CD14-positive monocyte (primary cell): ENCODE measurements at regions not wholly inside any gene's neighbourhood (a gene's known extent, or its start where the extent isn't known, plus 50 kb on each side); places are given as distances from the start of the nearest gene placed in this dataset.

Experiments
- DNase-seq, 3 donors: peaks; one replicate each; pipeline ENCODE4 v3.0.0-alpha.2; 2011 to 2022
- H2AFZ ChIP-seq: 2 replicates; pipeline ENCODE4 v1.6.0; 2012; ENCODE audit warnings: mild to moderate bottlenecking, low read depth, low read length, inconsistent platforms; ENCODE audit not compliant: insufficient read depth, poor library complexity, severe bottlenecking
- H3K27ac ChIP-seq, 2 donors: 1 replicate in 1 of 2; 2 replicates in 1 of 2; pipeline ENCODE4 v1.5.1; 2012 to 2013; ENCODE audit warnings: low read length in 2 of 2, control low read depth in 1 of 2, inconsistent platforms in 1 of 2, low read depth in 1 of 2, mild to moderate bottlenecking in 1 of 2
- H3K27me3 ChIP-seq, 2 donors: one replicate each; pipeline versions ENCODE4 v1.6.0 to v1.6.1; 2011 to 2013; ENCODE audit warnings: low read length in 2 of 2; ENCODE audit not compliant: control insufficient read depth in 2 of 2, insufficient read depth in 2 of 2
- H3K36me3 ChIP-seq, 2 donors: replicated peaks in 1 of 2; 1 replicate in 1 of 2; 2 replicates in 1 of 2; pipeline versions ENCODE4 v1.5.1 to v1.6.1; 2012 to 2013; ENCODE audit warnings: low read length in 2 of 2, control low read depth in 1 of 2, inconsistent platforms in 1 of 2, mild to moderate bottlenecking in 1 of 2; ENCODE audit not compliant: insufficient read depth in 2 of 2, control insufficient read depth in 1 of 2
- H3K4me1 ChIP-seq, 2 donors: 1 replicate in 1 of 2; 2 replicates in 1 of 2; pipeline versions ENCODE4 v1.5.1 to v1.6.1; 2012 to 2013; ENCODE audit warnings: low read length in 2 of 2, control low read depth in 1 of 2, inconsistent platforms in 1 of 2, mild to moderate bottlenecking in 1 of 2, moderate library complexity in 1 of 2; ENCODE audit not compliant: insufficient read depth in 2 of 2, control insufficient read depth in 1 of 2
- H3K4me2 ChIP-seq: replicated peaks from 2 replicates; pipeline ENCODE3; 2012; ENCODE audit warnings: low read length, moderate library complexity, mild to moderate bottlenecking; ENCODE audit not compliant: poor library complexity, severe bottlenecking; ENCODE audit errors: extremely low read depth
- H3K4me3 ChIP-seq, 3 experiments: fragments of 200-600 bp in 1 of 3; sonication (generic) in 1 of 3; replicated peaks in 1 of 3; 1 replicate in 2 of 3; 2 replicates in 1 of 3; pipeline ENCODE4 v1.5.1; 2011 to 2013; ENCODE audit warnings: low read length in 3 of 3, mild to moderate bottlenecking in 3 of 3, control low read depth in 2 of 3, low read depth in 2 of 3, inconsistent platforms in 1 of 3, moderate library complexity in 1 of 3
- H3K79me2 ChIP-seq: 2 replicates; pipeline ENCODE4 v1.6.0; 2012; ENCODE audit warnings: mild to moderate bottlenecking, control low read depth, inconsistent platforms, low read length, moderate library complexity; ENCODE audit not compliant: insufficient read depth
- H3K9ac ChIP-seq: 2 replicates; pipeline ENCODE4 v1.6.0; 2017; ENCODE audit warnings: low read length, mild to moderate bottlenecking; ENCODE audit not compliant: insufficient read depth, poor library complexity, severe bottlenecking
- H3K9me3 ChIP-seq, 2 donors: replicated peaks in 1 of 2; 1 replicate in 1 of 2; 2 replicates in 1 of 2; pipeline versions ENCODE4 v1.5.1 to v1.6.1; 2012 to 2013; ENCODE audit warnings: low read length in 2 of 2, control low read depth in 1 of 2; ENCODE audit not compliant: control insufficient read depth in 1 of 2, insufficient read depth in 1 of 2
- H4K20me1 ChIP-seq: 2 replicates; pipeline ENCODE4 v1.6.0; 2012; ENCODE audit warnings: mild to moderate bottlenecking, low read length, control low read depth, moderate library complexity; ENCODE audit not compliant: insufficient read depth
- H3K27ac Mint-ChIP-seq, 7 donors: one replicate each; pipeline ENCODE4 v1.8.0; 2020; ENCODE audit warnings: mild to moderate bottlenecking in 7 of 7, mixed read lengths in 7 of 7, moderate library complexity in 6 of 7, inconsistent platforms in 2 of 7
- H3K27me3 Mint-ChIP-seq, 3 donors: one replicate each; pipeline ENCODE4 v1.8.0; 2021 to 2022; ENCODE audit warnings: low read depth in 3 of 3, mild to moderate bottlenecking in 3 of 3, mixed read lengths in 3 of 3, moderate library complexity in 3 of 3, inconsistent platforms in 1 of 3
- H3K36me3 Mint-ChIP-seq, 2 donors: one replicate each; pipeline ENCODE4 v1.8.0; 2020; ENCODE audit warnings: mixed read lengths in 2 of 2, inconsistent platforms in 1 of 2, mild to moderate bottlenecking in 1 of 2
- H3K4me1 Mint-ChIP-seq: one replicate; pipeline ENCODE4 v1.8.0; 2020; ENCODE audit warnings: mild to moderate bottlenecking, mixed read lengths
- H3K4me3 Mint-ChIP-seq, 2 donors: one replicate each; pipeline ENCODE4 v1.8.0; 2020; ENCODE audit warnings: mild to moderate bottlenecking in 2 of 2, mixed read lengths in 2 of 2, moderate library complexity in 1 of 2
- H3K9me3 Mint-ChIP-seq, 7 donors: one replicate each; pipeline ENCODE4 v1.8.0; 2020 to 2022; ENCODE audit warnings: mixed read lengths in 7 of 7, mild to moderate bottlenecking in 6 of 7, moderate library complexity in 6 of 7, inconsistent platforms in 2 of 7
- CTCF ChIP-seq: fragments of 200-600 bp; IDR thresholded peaks from one replicate; pipeline ENCODE4 v1.8.0; 2022; ENCODE audit warnings: antibody characterized with exemption, mild to moderate bottlenecking
- WGBS: methylation state at CpG from one replicate; pipeline ENCODE4 v1.1.5; 2013; ENCODE audit warnings: missing lambda C conversion rate; ENCODE audit not compliant: insufficient coverage; 5-methylcytosine and 5-hydroxymethylcytosine counted together
- intact Hi-C, 2 donors: fragments of 100-400 bp; cut with micrococcal nuclease; formaldehyde crosslinking; loops; one replicate each; pipeline versions ENCODE4 v1.15.0 to v1.15.1; 2023

GRCh38 chr12:28898038-28898437, 251.0 kb upstream of the FAR2 start:
- H3K9me3 ChIP-seq, result peaks cover 18% of the 10 kb centered on the region in 2 donors
- Mint-ChIP-seq H3K4me3 (no peak overlapping the region), H3K27me3 (no peaks in the 10 kb centered on the region), H3K9me3 (peaks cover 14 to 27% (median 17%) of the 10 kb centered on the region in 7 donors), H3K36me3 (no peaks in the 10 kb centered on the region), H3K4me1 (no peaks in the 10 kb centered on the region), H3K27ac (no peak overlapping the region)
- no peak overlapping the region for H3K4me2 ChIP-seq
- intact Hi-C loops, result no loop called here
- H3K4me1 ChIP-seq, result no peaks in the 10 kb centered on the region
- no peak overlapping the region for H3K9ac ChIP-seq
- H4K20me1 ChIP-seq, result no peaks in the 10 kb centered on the region
- H3K36me3 ChIP-seq, result no peaks in the 10 kb centered on the region
- no peak overlapping the region for H3K27ac ChIP-seq
- no peaks in the 10 kb centered on the region for H3K27me3 ChIP-seq
- no peaks in the 10 kb centered on the region for H3K79me2 ChIP-seq
- DNase-seq, result no peak
- H3K4me3 ChIP-seq, result no peak overlapping the region
- TF ChIP-seq CTCF, result no peak
- no peak overlapping the region for H2AFZ ChIP-seq
- WGBS, result 100% methylated on average over 1 of the region's 2 CpGs

- no peak overlapping the region for H3K4me3 Mint-ChIP-seq
- H3K4me1 ChIP-seq, result no peaks in the 10 kb centered on the region
- peaks cover 14 to 27% (median 17%) of the 10 kb centered on the region in 7 donors for H3K9me3 Mint-ChIP-seq
- H3K27ac ChIP-seq, result no peak overlapping the region
- H3K36me3 Mint-ChIP-seq, result no peaks in the 10 kb centered on the region
- H4K20me1 ChIP-seq, result no peaks in the 10 kb centered on the region
- no peak overlapping the region for H3K9ac ChIP-seq
- H3K79me2 ChIP-seq, result no peaks in the 10 kb centered on the region
- no peak overlapping the region for H3K4me2 ChIP-seq
- no peaks in the 10 kb centered on the region for H3K27me3 Mint-ChIP-seq
- H2AFZ ChIP-seq, result no peak overlapping the region
- H3K36me3 ChIP-seq, result no peaks in the 10 kb centered on the region
- no peaks in the 10 kb centered on the region for H3K4me1 Mint-ChIP-seq
- no CpG with 5 or more reads among the region's 1 CpG for WGBS
- intact Hi-C loops, result no loop called here
- no peak overlapping the region for H3K27ac Mint-ChIP-seq
- no peak for DNase-seq
- H3K27me3 ChIP-seq, result no peaks in the 10 kb centered on the region
- TF ChIP-seq CTCF, result no peak
- peaks cover 18% of the 10 kb centered on the region in 2 donors for H3K9me3 ChIP-seq
- H3K4me3 ChIP-seq, result no peak overlapping the region
These were observed 249.1 kb upstream of the FAR2 start for GRCh38 chr12:28899951-28900350.
